GM23338 (cell line): ENCODE measurements at regions not wholly inside any gene's neighbourhood (a gene's known extent, or its start where the extent isn't known, plus 50 kb on each side); places are given as distances from the start of the nearest gene placed in this dataset.

Experiments
- ATAC-seq: fragments of 200-7000 bp; cut with Tn5 transposase; 3 replicates; pipeline ENCODE4 v1.9.1; 2020
- DNase-seq: peaks from one replicate; pipeline ENCODE4 v3.0.0-alpha.2; 2015; ENCODE audit warnings: low spot score
- H2AFZ ChIP-seq: fragments of 200-600 bp; sonication (generic); 2 replicates; pipeline ENCODE4 v1.8.0; 2016; ENCODE audit warnings: antibody characterized with exemption, mild to moderate bottlenecking, moderate library complexity
- H3F3A ChIP-seq: fragments of 200-600 bp; sonication (generic); replicated peaks from 2 replicates; pipeline ENCODE4 v1.8.0; 2017; ENCODE audit warnings: antibody characterized with exemption, mixed run types, low read depth
- H3K27ac ChIP-seq: fragments of 200-600 bp; sonication (generic); 2 replicates; pipeline ENCODE4 v1.6.1; 2016; ENCODE audit warnings: low read depth
- H3K27me3 ChIP-seq: fragments of 200-600 bp; sonication (generic); 2 replicates; pipeline ENCODE4 v1.8.0; 2016; ENCODE audit warnings: mild to moderate bottlenecking, mixed run types, moderate library complexity; ENCODE audit not compliant: insufficient read depth
- H3K36me3 ChIP-seq: fragments of 200-600 bp; sonication (generic); 2 replicates; pipeline ENCODE4 v1.8.0; 2016; ENCODE audit warnings: mild to moderate bottlenecking; ENCODE audit not compliant: insufficient read depth
- H3K4me1 ChIP-seq: fragments of 200-600 bp; sonication (generic); 2 replicates; pipeline ENCODE4 v1.8.0; 2016; ENCODE audit warnings: mild to moderate bottlenecking, moderate library complexity; ENCODE audit not compliant: insufficient read depth
- H3K4me2 ChIP-seq: fragments of 200-600 bp; sonication (generic); 2 replicates; pipeline ENCODE4 v1.7.1; 2017; ENCODE audit warnings: mixed run types
- H3K4me3 ChIP-seq: fragments of 200-600 bp; sonication (generic); 2 replicates; pipeline ENCODE4 v1.6.1; 2016; ENCODE audit warnings: mixed run types
- H3K79me2 ChIP-seq: fragments of 200-600 bp; sonication (generic); replicated peaks from 2 replicates; pipeline ENCODE4 v1.8.0; 2017; ENCODE audit warnings: mild to moderate bottlenecking; ENCODE audit not compliant: insufficient read depth
- H3K9me2 ChIP-seq: fragments of 200-600 bp; sonication (generic); 2 replicates; pipeline ENCODE4 v1.8.0; 2017; ENCODE audit not compliant: insufficient read depth
- H4K20me1 ChIP-seq: fragments of 200-600 bp; sonication (generic); replicated peaks from 2 replicates; pipeline ENCODE4 v1.8.0; 2017; ENCODE audit warnings: mild to moderate bottlenecking; ENCODE audit not compliant: insufficient read depth
- H3K27ac Mint-ChIP-seq: 2 replicates; pipeline ENCODE4 v1.8.0; 2020; ENCODE audit warnings: inconsistent platforms, mild to moderate bottlenecking, moderate library complexity, mixed read lengths
- H3K27me3 Mint-ChIP-seq: 3 replicates; pipeline ENCODE4 v1.8.0; 2022; ENCODE audit warnings: low read depth, mild to moderate bottlenecking, moderate library complexity, mixed read lengths, inconsistent platforms; ENCODE audit not compliant: insufficient read depth, poor library complexity
- H3K36me3 Mint-ChIP-seq: 3 replicates; pipeline ENCODE4 v1.8.0; 2021; ENCODE audit warnings: low read depth, mild to moderate bottlenecking, inconsistent platforms, moderate library complexity, mixed read lengths
- H3K4me1 Mint-ChIP-seq: 3 replicates; pipeline ENCODE4 v1.8.0; 2020; ENCODE audit warnings: mild to moderate bottlenecking, inconsistent platforms, mixed read lengths
- H3K4me3 Mint-ChIP-seq: 3 replicates; pipeline ENCODE4 v1.8.0; 2021; ENCODE audit warnings: moderate library complexity, mild to moderate bottlenecking, inconsistent platforms, mixed read lengths
- H3K9me3 Mint-ChIP-seq: 3 replicates; pipeline ENCODE4 v1.8.0; 2020; ENCODE audit warnings: moderate library complexity, mild to moderate bottlenecking, inconsistent platforms, mixed read lengths
- CREB1 ChIP-seq: fragments of 250-450 bp; sonication (Bioruptor Pico); IDR thresholded peaks from 2 replicates; pipeline ENCODE4 v1.5.0; 2020; ENCODE audit warnings: low read depth, mild to moderate bottlenecking, moderate library complexity
- EZH2 ChIP-seq: fragments of 200-600 bp; sonication (generic); IDR thresholded peaks from one replicate; pipeline ENCODE4 v1.8.0; 2017; ENCODE audit warnings: antibody characterized with exemption, mild to moderate bottlenecking, low read depth; ENCODE audit not compliant: unreplicated experiment
- EZH2phosphoT487 ChIP-seq: fragments of 200-600 bp; sonication (generic); IDR thresholded peaks from one replicate; pipeline ENCODE4 v1.8.1; 2018; ENCODE audit warnings: antibody characterized with exemption; ENCODE audit not compliant: unreplicated experiment
- JUNB ChIP-seq: IDR thresholded peaks from one replicate; pipeline ENCODE4 v1.6.1; 2016; ENCODE audit warnings: antibody characterized with exemption; ENCODE audit not compliant: unreplicated experiment
- NANOG ChIP-seq: IDR thresholded peaks from 2 replicates; pipeline ENCODE4 v1.6.1; 2016; ENCODE audit warnings: antibody characterized with exemption, borderline replicate concordance
- POLR2AphosphoS5 ChIP-seq: IDR thresholded peaks from 2 replicates; pipeline ENCODE4 v1.6.1; 2016; ENCODE audit warnings: antibody characterized with exemption, low read depth
- STAT1 ChIP-seq: IDR thresholded peaks from one replicate; pipeline ENCODE4 v1.6.1; 2016; ENCODE audit warnings: antibody characterized with exemption; ENCODE audit not compliant: unreplicated experiment
- ZNF114 ChIP-seq: fragments of 250-450 bp; sonication (Bioruptor Pico); IDR thresholded peaks from 2 replicates; pipeline ENCODE4 v1.5.0; 2020; ENCODE audit warnings: mild to moderate bottlenecking, moderate library complexity
- ZNF331 ChIP-seq: fragments of 250-450 bp; sonication (Bioruptor Pico); IDR thresholded peaks from 2 replicates; pipeline ENCODE4 v1.5.0; 2020; ENCODE audit warnings: low read depth, mild to moderate bottlenecking, moderate library complexity
- TF ChIP-seq, protein P1 (sequence below): IDR thresholded peaks from 2 replicates; pipeline ENCODE4 v1.6.1; 2016; ENCODE audit warnings: antibody characterized with exemption
- TF ChIP-seq, protein P2 (sequence below): IDR thresholded peaks from one replicate; pipeline ENCODE4 v1.6.1; 2018; ENCODE audit warnings: antibody characterized with exemption; ENCODE audit not compliant: unreplicated experiment
- TF ChIP-seq, protein P3 (sequence below): fragments of 250-450 bp; sonication (Bioruptor Pico); IDR thresholded peaks from 2 replicates; pipeline ENCODE4 v1.5.0; 2020; ENCODE audit warnings: mild to moderate bottlenecking, moderate library complexity

DNA sequence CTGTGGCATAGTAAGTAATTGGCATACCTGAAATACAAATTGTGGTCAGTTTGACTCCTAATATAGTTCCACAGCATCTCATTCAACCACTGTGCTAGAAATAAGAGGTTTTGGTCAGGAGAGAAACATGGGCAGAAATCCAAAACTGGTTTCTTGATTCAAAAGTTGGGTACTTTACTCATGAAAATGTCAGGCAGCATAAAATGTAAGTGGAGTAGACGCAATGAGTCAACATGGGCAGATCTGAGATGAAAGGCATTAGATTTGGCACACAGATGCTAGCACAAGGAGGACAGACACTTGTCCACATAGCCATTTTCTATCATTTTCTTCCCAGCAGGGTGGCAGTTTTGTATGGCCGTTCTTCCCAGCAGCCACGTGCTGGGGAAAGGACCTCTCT, 255.8 kb upstream of the CDIN1 start:
- ATAC-seq, result no peak
- H3K4me3 Mint-ChIP-seq, result no peak overlapping the region
- Histone ChIP-seq H3K4me1 (no peaks in the 10 kb centered on the region), H3F3A (no peaks in the 10 kb centered on the region), H4K20me1 (no peaks in the 10 kb centered on the region), H3K27ac (no peak overlapping the region), H3K36me3 (no peaks in the 10 kb centered on the region), H3K79me2 (no peaks in the 10 kb centered on the region), H3K27me3 (no peaks in the 10 kb centered on the region), H3K4me3 (no peak overlapping the region), H3K9me2 (peaks cover 4% of the 10 kb centered on the region; the same call in 1 of the 2 replicates), H2AFZ (no peak overlapping the region), H3K4me2 (no peak overlapping the region)
- H3K4me1 Mint-ChIP-seq, result no peaks in the 10 kb centered on the region; the same call in 2 of the 3 replicates
- peaks cover under 1% of the 10 kb centered on the region; the same call in 1 of the 3 replicates for H3K9me3 Mint-ChIP-seq
- peaks cover 2% of the 10 kb centered on the region for H3K27me3 Mint-ChIP-seq
- no peak for DNase-seq
- H3K36me3 Mint-ChIP-seq, result no peaks in the 10 kb centered on the region; the same call in 2 of the 3 replicates
- no peak for TF ChIP-seq ZNF331 (CRISPR knock-in tag)
- TF ChIP-seq, protein P1, sequence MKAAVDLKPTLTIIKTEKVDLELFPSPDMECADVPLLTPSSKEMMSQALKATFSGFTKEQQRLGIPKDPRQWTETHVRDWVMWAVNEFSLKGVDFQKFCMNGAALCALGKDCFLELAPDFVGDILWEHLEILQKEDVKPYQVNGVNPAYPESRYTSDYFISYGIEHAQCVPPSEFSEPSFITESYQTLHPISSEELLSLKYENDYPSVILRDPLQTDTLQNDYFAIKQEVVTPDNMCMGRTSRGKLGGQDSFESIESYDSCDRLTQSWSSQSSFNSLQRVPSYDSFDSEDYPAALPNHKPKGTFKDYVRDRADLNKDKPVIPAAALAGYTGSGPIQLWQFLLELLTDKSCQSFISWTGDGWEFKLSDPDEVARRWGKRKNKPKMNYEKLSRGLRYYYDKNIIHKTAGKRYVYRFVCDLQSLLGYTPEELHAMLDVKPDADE, result no peak
- no peak for TF ChIP-seq JUNB
- no peak for TF ChIP-seq NANOG
- TF ChIP-seq ZNF114 (CRISPR knock-in tag), result no peak
- TF ChIP-seq CREB1, result no peak
- TF ChIP-seq EZH2phosphoT487, result no peak
- no peak for TF ChIP-seq STAT1
- TF ChIP-seq, protein P2, sequence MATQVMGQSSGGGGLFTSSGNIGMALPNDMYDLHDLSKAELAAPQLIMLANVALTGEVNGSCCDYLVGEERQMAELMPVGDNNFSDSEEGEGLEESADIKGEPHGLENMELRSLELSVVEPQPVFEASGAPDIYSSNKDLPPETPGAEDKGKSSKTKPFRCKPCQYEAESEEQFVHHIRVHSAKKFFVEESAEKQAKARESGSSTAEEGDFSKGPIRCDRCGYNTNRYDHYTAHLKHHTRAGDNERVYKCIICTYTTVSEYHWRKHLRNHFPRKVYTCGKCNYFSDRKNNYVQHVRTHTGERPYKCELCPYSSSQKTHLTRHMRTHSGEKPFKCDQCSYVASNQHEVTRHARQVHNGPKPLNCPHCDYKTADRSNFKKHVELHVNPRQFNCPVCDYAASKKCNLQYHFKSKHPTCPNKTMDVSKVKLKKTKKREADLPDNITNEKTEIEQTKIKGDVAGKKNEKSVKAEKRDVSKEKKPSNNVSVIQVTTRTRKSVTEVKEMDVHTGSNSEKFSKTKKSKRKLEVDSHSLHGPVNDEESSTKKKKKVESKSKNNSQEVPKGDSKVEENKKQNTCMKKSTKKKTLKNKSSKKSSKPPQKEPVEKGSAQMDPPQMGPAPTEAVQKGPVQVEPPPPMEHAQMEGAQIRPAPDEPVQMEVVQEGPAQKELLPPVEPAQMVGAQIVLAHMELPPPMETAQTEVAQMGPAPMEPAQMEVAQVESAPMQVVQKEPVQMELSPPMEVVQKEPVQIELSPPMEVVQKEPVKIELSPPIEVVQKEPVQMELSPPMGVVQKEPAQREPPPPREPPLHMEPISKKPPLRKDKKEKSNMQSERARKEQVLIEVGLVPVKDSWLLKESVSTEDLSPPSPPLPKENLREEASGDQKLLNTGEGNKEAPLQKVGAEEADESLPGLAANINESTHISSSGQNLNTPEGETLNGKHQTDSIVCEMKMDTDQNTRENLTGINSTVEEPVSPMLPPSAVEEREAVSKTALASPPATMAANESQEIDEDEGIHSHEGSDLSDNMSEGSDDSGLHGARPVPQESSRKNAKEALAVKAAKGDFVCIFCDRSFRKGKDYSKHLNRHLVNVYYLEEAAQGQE, result no peak
- TF ChIP-seq, protein P3, sequence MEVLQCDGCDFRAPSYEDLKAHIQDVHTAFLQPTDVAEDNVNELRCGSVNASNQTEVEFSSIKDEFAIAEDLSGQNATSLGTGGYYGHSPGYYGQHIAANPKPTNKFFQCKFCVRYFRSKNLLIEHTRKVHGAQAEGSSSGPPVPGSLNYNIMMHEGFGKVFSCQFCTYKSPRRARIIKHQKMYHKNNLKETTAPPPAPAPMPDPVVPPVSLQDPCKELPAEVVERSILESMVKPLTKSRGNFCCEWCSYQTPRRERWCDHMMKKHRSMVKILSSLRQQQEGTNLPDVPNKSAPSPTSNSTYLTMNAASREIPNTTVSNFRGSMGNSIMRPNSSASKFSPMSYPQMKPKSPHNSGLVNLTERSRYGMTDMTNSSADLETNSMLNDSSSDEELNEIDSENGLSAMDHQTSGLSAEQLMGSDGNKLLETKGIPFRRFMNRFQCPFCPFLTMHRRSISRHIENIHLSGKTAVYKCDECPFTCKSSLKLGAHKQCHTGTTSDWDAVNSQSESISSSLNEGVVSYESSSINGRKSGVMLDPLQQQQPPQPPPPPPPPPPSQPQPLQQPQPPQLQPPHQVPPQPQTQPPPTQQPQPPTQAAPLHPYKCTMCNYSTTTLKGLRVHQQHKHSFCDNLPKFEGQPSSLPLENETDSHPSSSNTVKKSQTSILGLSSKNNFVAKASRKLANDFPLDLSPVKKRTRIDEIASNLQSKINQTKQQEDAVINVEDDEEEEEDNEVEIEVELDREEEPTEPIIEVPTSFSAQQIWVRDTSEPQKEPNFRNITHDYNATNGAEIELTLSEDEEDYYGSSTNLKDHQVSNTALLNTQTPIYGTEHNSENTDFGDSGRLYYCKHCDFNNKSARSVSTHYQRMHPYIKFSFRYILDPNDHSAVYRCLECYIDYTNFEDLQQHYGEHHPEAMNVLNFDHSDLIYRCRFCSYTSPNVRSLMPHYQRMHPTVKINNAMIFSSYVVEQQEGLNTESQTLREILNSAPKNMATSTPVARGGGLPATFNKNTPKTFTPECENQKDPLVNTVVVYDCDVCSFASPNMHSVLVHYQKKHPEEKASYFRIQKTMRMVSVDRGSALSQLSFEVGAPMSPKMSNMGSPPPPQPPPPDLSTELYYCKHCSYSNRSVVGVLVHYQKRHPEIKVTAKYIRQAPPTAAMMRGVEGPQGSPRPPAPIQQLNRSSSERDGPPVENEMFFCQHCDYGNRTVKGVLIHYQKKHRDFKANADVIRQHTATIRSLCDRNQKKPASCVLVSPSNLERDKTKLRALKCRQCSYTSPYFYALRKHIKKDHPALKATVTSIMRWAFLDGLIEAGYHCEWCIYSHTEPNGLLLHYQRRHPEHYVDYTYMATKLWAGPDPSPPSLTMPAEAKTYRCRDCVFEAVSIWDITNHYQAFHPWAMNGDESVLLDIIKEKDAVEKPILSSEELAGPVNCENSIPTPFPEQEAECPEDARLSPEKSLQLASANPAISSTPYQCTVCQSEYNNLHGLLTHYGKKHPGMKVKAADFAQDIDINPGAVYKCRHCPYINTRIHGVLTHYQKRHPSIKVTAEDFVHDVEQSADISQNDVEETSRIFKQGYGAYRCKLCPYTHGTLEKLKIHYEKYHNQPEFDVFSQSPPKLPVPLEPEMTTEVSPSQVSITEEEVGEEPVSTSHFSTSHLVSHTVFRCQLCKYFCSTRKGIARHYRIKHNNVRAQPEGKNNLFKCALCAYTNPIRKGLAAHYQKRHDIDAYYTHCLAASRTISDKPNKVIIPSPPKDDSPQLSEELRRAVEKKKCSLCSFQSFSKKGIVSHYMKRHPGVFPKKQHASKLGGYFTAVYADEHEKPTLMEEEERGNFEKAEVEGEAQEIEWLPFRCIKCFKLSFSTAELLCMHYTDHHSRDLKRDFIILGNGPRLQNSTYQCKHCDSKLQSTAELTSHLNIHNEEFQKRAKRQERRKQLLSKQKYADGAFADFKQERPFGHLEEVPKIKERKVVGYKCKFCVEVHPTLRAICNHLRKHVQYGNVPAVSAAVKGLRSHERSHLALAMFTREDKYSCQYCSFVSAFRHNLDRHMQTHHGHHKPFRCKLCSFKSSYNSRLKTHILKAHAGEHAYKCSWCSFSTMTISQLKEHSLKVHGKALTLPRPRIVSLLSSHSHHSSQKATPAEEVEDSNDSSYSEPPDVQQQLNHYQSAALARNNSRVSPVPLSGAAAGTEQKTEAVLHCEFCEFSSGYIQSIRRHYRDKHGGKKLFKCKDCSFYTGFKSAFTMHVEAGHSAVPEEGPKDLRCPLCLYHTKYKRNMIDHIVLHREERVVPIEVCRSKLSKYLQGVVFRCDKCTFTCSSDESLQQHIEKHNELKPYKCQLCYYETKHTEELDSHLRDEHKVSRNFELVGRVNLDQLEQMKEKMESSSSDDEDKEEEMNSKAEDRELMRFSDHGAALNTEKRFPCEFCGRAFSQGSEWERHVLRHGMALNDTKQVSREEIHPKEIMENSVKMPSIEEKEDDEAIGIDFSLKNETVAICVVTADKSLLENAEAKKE, result no peak
- TF ChIP-seq POLR2AphosphoS5, result no peak
- no peak for TF ChIP-seq EZH2
- H3K27ac Mint-ChIP-seq, result no peak overlapping the region
